ENCODE measurements at regions not wholly inside any gene's neighbourhood (a gene's known extent, or its start where the extent isn't known, plus 50 kb on each side); places are given as distances from the start of the nearest gene placed in this dataset.
"Not testable (repeated sequence)": the region's sequence is repeated elsewhere in the genome, so short reads cannot be mapped to it uniquely, and the experiment has no call there.

- Mint-ChIP-seq H3K36me3 (no peaks in the 10 kb centered on the region), H3K9me3 (no peaks in the 10 kb centered on the region), H3K27ac (no peak overlapping the region), H3K4me1 (no peaks in the 10 kb centered on the region), H3K4me3 (no peak overlapping the region), H3K27me3 (no peaks in the 10 kb centered on the region)
- ATAC-seq, result no peak
Observed at GRCh38 chr3:25906132-25906906, 116.4 kb downstream of the OXSM start.

- ATAC-seq, result no peak
- no peaks in the 10 kb centered on the region for H3K9me3 Mint-ChIP-seq
- no peaks in the 10 kb centered on the region for H3K27me3 Mint-ChIP-seq
- no peaks in the 10 kb centered on the region for H3K36me3 Mint-ChIP-seq
- H3K27ac Mint-ChIP-seq, result no peak overlapping the region
- H3K4me3 Mint-ChIP-seq, result no peak overlapping the region
- no peaks in the 10 kb centered on the region for H3K4me1 Mint-ChIP-seq
Observed at GRCh38 chr3:25907081-25907480, 117.2 kb downstream of the OXSM start.

- Mint-ChIP-seq H3K27me3 (no peaks in the 10 kb centered on the region), H3K27ac (no peak overlapping the region), H3K4me3 (no peak overlapping the region), H3K4me1 (no peaks in the 10 kb centered on the region), H3K36me3 (no peaks in the 10 kb centered on the region), H3K9me3 (no peaks in the 10 kb centered on the region)
- ATAC-seq, result no peak
Observed at GRCh38 chr3:25910105-25910504, 120.2 kb downstream of the OXSM start.

GRCh38 chr3:25910997-25911396 is 121.1 kb downstream of the OXSM start:
- Mint-ChIP-seq H3K27ac (no peak overlapping the region), H3K27me3 (no peaks in the 10 kb centered on the region), H3K9me3 (no peaks in the 10 kb centered on the region), H3K36me3 (no peaks in the 10 kb centered on the region), H3K4me3 (no peak overlapping the region), H3K4me1 (no peaks in the 10 kb centered on the region)
- ATAC-seq, result no peak

- Mint-ChIP-seq H3K27ac (no peak overlapping the region), H3K27me3 (no peaks in the 10 kb centered on the region), H3K4me3 (no peak overlapping the region), H3K9me3 (no peaks in the 10 kb centered on the region), H3K4me1 (no peaks in the 10 kb centered on the region), H3K36me3 (no peaks in the 10 kb centered on the region)
- no peak for ATAC-seq
Observed at GRCh38 chr3:25911525-25912295, 121.8 kb downstream of the OXSM start.

GRCh38 chr3:25913179-25913578 is 123.3 kb downstream of the OXSM start:
- Mint-ChIP-seq H3K27ac (no peak overlapping the region), H3K9me3 (no peaks in the 10 kb centered on the region), H3K4me1 (no peaks in the 10 kb centered on the region), H3K27me3 (peaks cover 9% of the 10 kb centered on the region), H3K36me3 (no peaks in the 10 kb centered on the region), H3K4me3 (no peak overlapping the region)
- ATAC-seq, result no peak

GRCh38 chr3:25915673-25916072 is 125.8 kb downstream of the OXSM start:
- H3K9me3 Mint-ChIP-seq, result no peaks in the 10 kb centered on the region

GRCh38 chr3:25916321-25916720 is 126.4 kb downstream of the OXSM start:
- Mint-ChIP-seq H3K4me1 (no peaks in the 10 kb centered on the region), H3K9me3 (no peaks in the 10 kb centered on the region), H3K27ac (no peak overlapping the region), H3K4me3 (no peak overlapping the region), H3K27me3 (peaks cover 31% of the 10 kb centered on the region), H3K36me3 (no peaks in the 10 kb centered on the region)
- ATAC-seq, result no peak

More at GRCh38 chr3:25915673-25916072, 125.8 kb downstream of the OXSM start:
- H3K27ac Mint-ChIP-seq, result no peak overlapping the region
- no peak for ATAC-seq
- no peaks in the 10 kb centered on the region for H3K4me1 Mint-ChIP-seq
- peaks cover 24% of the 10 kb centered on the region for H3K27me3 Mint-ChIP-seq
- H3K36me3 Mint-ChIP-seq, result no peaks in the 10 kb centered on the region
- no peak overlapping the region for H3K4me3 Mint-ChIP-seq

- not testable (repeated sequence) for ATAC-seq, H3K4me1 Mint-ChIP-seq, H3K36me3 Mint-ChIP-seq, H3K27me3 Mint-ChIP-seq, H3K27ac Mint-ChIP-seq, H3K4me3 Mint-ChIP-seq
- H3K9me3 Mint-ChIP-seq, result peaks cover 18% of the 10 kb centered on the region
Observed at GRCh38 chr3:25931967-25932366, 142.1 kb downstream of the OXSM start.

- Mint-ChIP-seq H3K27me3 (peaks cover 5% of the 10 kb centered on the region), H3K4me1 (no peaks in the 10 kb centered on the region), H3K4me3 (no peak overlapping the region), H3K9me3 (peaks cover 7% of the 10 kb centered on the region), H3K36me3 (no peaks in the 10 kb centered on the region), H3K27ac (no peak overlapping the region)
- no peak for ATAC-seq
Observed at GRCh38 chr3:25938566-25939325, 148.9 kb downstream of the OXSM start.

- Mint-ChIP-seq H3K4me1 (no peaks in the 10 kb centered on the region), H3K9me3 (no peaks in the 10 kb centered on the region), H3K4me3 (no peak overlapping the region), H3K27me3 (peaks cover 6% of the 10 kb centered on the region), H3K36me3 (no peaks in the 10 kb centered on the region), H3K27ac (no peak overlapping the region)
- ATAC-seq, result no peak
Observed at GRCh38 chr3:25940935-25941334, 151.0 kb downstream of the OXSM start.

- no peak overlapping the region for H3K27ac Mint-ChIP-seq
- no peak overlapping the region for H3K4me3 Mint-ChIP-seq
- H3K27me3 Mint-ChIP-seq, result peaks cover 6% of the 10 kb centered on the region
- no peaks in the 10 kb centered on the region for H3K36me3 Mint-ChIP-seq
- no peaks in the 10 kb centered on the region for H3K4me1 Mint-ChIP-seq
- ATAC-seq, result no peak
- H3K9me3 Mint-ChIP-seq, result no peaks in the 10 kb centered on the region
Observed at GRCh38 chr3:25944329-25944728, 154.4 kb downstream of the OXSM start.

GRCh38 chr3:25945366-25945765 is 155.5 kb downstream of the OXSM start:
- no peak overlapping the region for H3K27ac Mint-ChIP-seq
- H3K4me3 Mint-ChIP-seq, result no peak overlapping the region
- H3K9me3 Mint-ChIP-seq, result no peaks in the 10 kb centered on the region
- peaks cover 6% of the 10 kb centered on the region for H3K27me3 Mint-ChIP-seq
- H3K36me3 Mint-ChIP-seq, result no peaks in the 10 kb centered on the region
- ATAC-seq, result no peak
- H3K4me1 Mint-ChIP-seq, result no peaks in the 10 kb centered on the region

- no peak overlapping the region for H3K27ac Mint-ChIP-seq
- peaks cover 6% of the 10 kb centered on the region for H3K27me3 Mint-ChIP-seq
- H3K4me1 Mint-ChIP-seq, result no peaks in the 10 kb centered on the region
- no peaks in the 10 kb centered on the region for H3K36me3 Mint-ChIP-seq
- peak; percentile 41 for ATAC-seq
- H3K4me3 Mint-ChIP-seq, result no peak overlapping the region
- no peaks in the 10 kb centered on the region for H3K9me3 Mint-ChIP-seq
Observed at GRCh38 chr3:25945836-25946235, 155.9 kb downstream of the OXSM start.

GRCh38 chr3:25952133-25952532 is 162.2 kb downstream of the OXSM start:
- Mint-ChIP-seq H3K27me3 (no peaks in the 10 kb centered on the region), H3K4me3 (no peak overlapping the region), H3K27ac (no peak overlapping the region), H3K36me3 (no peaks in the 10 kb centered on the region), H3K4me1 (no peaks in the 10 kb centered on the region), H3K9me3 (no peaks in the 10 kb centered on the region)
- ATAC-seq, result no peak

Measured in stimulated activated memory B cell treated with anti-CD40 and anti-IgM and Interleukin-4, amounts not matched to agents 10 μg/mL and 1 μg/mL and 100 μg/mL, for 72 hours (primary cell).